K562 (cell line): ENCODE measurements at regions not wholly inside any gene's neighbourhood (a gene's known extent, or its start where the extent isn't known, plus 50 kb on each side); places are given as distances from the start of the nearest gene placed in this dataset.

Source experiments
- ATAC-seq: fragments of 200-7000 bp; cut with Tn5 transposase; 3 replicates; pipeline ENCODE4 v1.9.1; 2020; ENCODE audit warnings: moderate library complexity
- BruUV-seq: library from RNA; stranded (reverse); fragments of 400-500 nt; replicated peaks from 2 replicates; lab custom pipeline; 2021; lab: Mats Ljungman, UMichigan
- CTCF ChIA-PET: fragments of 300-600 bp; formaldehyde crosslinking; extraction: SDS; loops from one replicate; lab custom pipeline; 2021; ENCODE audit warnings: low intra/inter-chr PET ratio; lab: Yijun Ruan, JAX
- POLR2A ChIA-PET: fragments of 300-600, 350-650 bp; sonication (Branson Sonifier 250); formaldehyde crosslinking; extraction: SDS; loops from one replicate; lab custom pipeline; 2021; ENCODE audit warnings: antibody characterized with exemption, inconsistent platforms; lab: Yijun Ruan, JAX
- DNase-seq, 4 experiments: peaks; one replicate each; pipeline versions ENCODE4 v3.0.0 to v3.0.0-alpha.2; 2011 to 2018; ENCODE audit warnings: low spot score in 3 of 4, mixed read lengths in 3 of 4; ENCODE audit errors: extremely low read depth in 1 of 4
- FAIRE-seq: peaks from 2 replicates; lab custom pipeline; 2011; peaks lifted over from hg19 to GRCh38; lab: Jason Lieb, UNC
- H2AFZ ChIP-seq: 2 replicates; pipeline ENCODE4 v1.6.0; 2011; ENCODE audit warnings: low read depth, low read length, control low read depth, inconsistent platforms
- H3K27ac ChIP-seq: fragments of 200-600 bp; 3 replicates; pipeline ENCODE4 v1.8.0; 2011; ENCODE audit warnings: low read depth, mild to moderate bottlenecking, control low read depth, inconsistent platforms, low read length, moderate library complexity, mixed read lengths; ENCODE audit errors: extremely low read depth
- H3K27me3 ChIP-seq, 2 experiments: fragments of 300-600 bp in 1 of 2; 2 replicates in 1 of 2; 3 replicates in 1 of 2; pipeline versions ENCODE4 v1.6.0 to v1.8.0; 2011; ENCODE audit warnings: inconsistent platforms in 2 of 2, low read length in 2 of 2, mild to moderate bottlenecking in 1 of 2, mixed read lengths in 1 of 2, moderate library complexity in 1 of 2; ENCODE audit not compliant: control insufficient read depth in 2 of 2, insufficient read depth in 2 of 2
- H3K36me3 ChIP-seq: fragments of 300-600 bp; 3 replicates; pipeline ENCODE4 v1.8.0; 2011; ENCODE audit warnings: mild to moderate bottlenecking, low read length, inconsistent platforms; ENCODE audit not compliant: control insufficient read depth, insufficient read depth
- H3K4me1 ChIP-seq, 2 experiments: fragments of 200-600 bp in 1 of 2; replicated peaks in 1 of 2; 2 replicates in 1 of 2; 3 replicates in 1 of 2; pipeline versions ENCODE4 v1.5.1 to v1.8.0; 2011; ENCODE audit warnings: inconsistent platforms in 2 of 2, low read length in 2 of 2, mild to moderate bottlenecking in 1 of 2, mixed read lengths in 1 of 2, moderate library complexity in 1 of 2; ENCODE audit not compliant: control insufficient read depth in 2 of 2, insufficient read depth in 2 of 2
- H3K4me2 ChIP-seq: 2 replicates; pipeline ENCODE4 v1.6.1; 2011; ENCODE audit warnings: low read length, control low read depth, inconsistent platforms, mixed read lengths; ENCODE audit not compliant: insufficient read depth
- H3K4me3 ChIP-seq: fragments of 200-600 bp; sonication (generic), shearing (Covaris generic); 2 replicates; pipeline ENCODE4 v1.5.1; 2016; ENCODE audit warnings: control low read depth, inconsistent platforms
- H3K79me2 ChIP-seq: fragments of 200-600 bp; 3 replicates; pipeline ENCODE4 v1.8.0; 2011; ENCODE audit warnings: low read length, inconsistent platforms; ENCODE audit not compliant: control insufficient read depth, insufficient read depth
- H3K9ac ChIP-seq, 2 experiments: 2 replicates each; pipeline versions ENCODE4 v1.6.0 to v1.6.1; 2011; ENCODE audit warnings: low read depth in 2 of 2, low read length in 2 of 2, control low read depth in 1 of 2, inconsistent platforms in 1 of 2, mild to moderate bottlenecking in 1 of 2, mixed read lengths in 1 of 2; ENCODE audit not compliant: insufficient read depth in 1 of 2
- H3K9me1 ChIP-seq: one replicate; pipeline ENCODE4 v1.6.0; 2011; ENCODE audit warnings: inconsistent platforms, mild to moderate bottlenecking, low read length, moderate library complexity; ENCODE audit not compliant: control insufficient read depth, insufficient read depth
- H3K9me3 ChIP-seq: replicated peaks from 2 replicates; pipeline ENCODE4 v1.5.1; 2011; ENCODE audit warnings: low read depth, low read length, inconsistent platforms; ENCODE audit not compliant: control insufficient read depth, insufficient read depth
- H4K20me1 ChIP-seq: replicated peaks from 2 replicates; pipeline ENCODE4 v1.6.1; 2011; ENCODE audit warnings: low read length, inconsistent platforms, mixed read lengths; ENCODE audit not compliant: control insufficient read depth, insufficient read depth
- GABPB2 ChIP-seq: fragments of 250-450 bp; sonication (Bioruptor Pico); conservative IDR thresholded peaks from 2 replicates; pipeline ENCODE4 v1.5.1; 2021; ENCODE audit warnings: mild to moderate bottlenecking
- MTF1 ChIP-seq: fragments of 250-450 bp; sonication (Bioruptor Pico); IDR thresholded peaks from 2 replicates; pipeline ENCODE4 v1.9.0; 2021; ENCODE audit warnings: moderate library complexity, mild to moderate bottlenecking, inconsistent platforms, borderline replicate concordance
- ZKSCAN8 ChIP-seq: fragments of 200-800 bp; sonication (Bioruptor generic); IDR thresholded peaks from 2 replicates; pipeline ENCODE4 v1.6.1; 2016; ENCODE audit warnings: missing genetic modification characterization, missing compliant biosample characterization
- ZNF75A ChIP-seq: fragments of 450-650 bp; formaldehyde crosslinking; IDR thresholded peaks from 2 replicates; pipeline ENCODE4 v1.4.0; 2020; ENCODE audit warnings: mild to moderate bottlenecking
- WGBS: fragments of 100-300 bp; shearing (Covaris generic); methylation state at CpG from one replicate; pipeline ENCODE4 v1.1.6; 2016; ENCODE audit warnings: low coverage, mixed read lengths; ENCODE audit not compliant: insufficient coverage; ENCODE audit errors: missing lambda C conversion rate; 5-methylcytosine and 5-hydroxymethylcytosine counted together
- in situ Hi-C: fragments of 300-500 bp; cut with MboI; formaldehyde crosslinking; loops from 4 replicates; pipeline ENCODE4 v1.15.0; 2018; ENCODE audit warnings: inconsistent platforms, mixed read lengths
- intact Hi-C: fragments of 100-400 bp; cut with micrococcal nuclease; formaldehyde crosslinking; loops from 2 replicates; pipeline ENCODE4 v1.14.2; 2022
- TF ChIP-seq, protein P1 (sequence below): fragments of 450-650 bp; IDR thresholded peaks from 2 replicates; pipeline ENCODE4 v1.6.1; 2014; ENCODE audit warnings: low read depth, mild to moderate bottlenecking, moderate library complexity, borderline replicate concordance
- TF ChIP-seq, protein P2 (sequence below), 3 experiments: IDR thresholded peaks in 2 of 3; conservative IDR thresholded peaks in 1 of 3; 2 replicates each; pipeline ENCODE4 v1.5.1; 2011 to 2012; ENCODE audit warnings: low read length in 3 of 3, mild to moderate bottlenecking in 3 of 3, control low read depth in 2 of 3, improper control_type of control experiment in 1 of 3, inconsistent platforms in 1 of 3, low read depth in 1 of 3, mixed read lengths in 1 of 3, moderate library complexity in 1 of 3; ENCODE audit not compliant: insufficient read depth in 2 of 3
- TF ChIP-seq, protein P3 (sequence below): sonication (generic); formaldehyde crosslinking; IDR thresholded peaks from 2 replicates; pipeline ENCODE4 v1.9.0; 2022; ENCODE audit warnings: mild to moderate bottlenecking, missing genetic modification reagents

DNA sequence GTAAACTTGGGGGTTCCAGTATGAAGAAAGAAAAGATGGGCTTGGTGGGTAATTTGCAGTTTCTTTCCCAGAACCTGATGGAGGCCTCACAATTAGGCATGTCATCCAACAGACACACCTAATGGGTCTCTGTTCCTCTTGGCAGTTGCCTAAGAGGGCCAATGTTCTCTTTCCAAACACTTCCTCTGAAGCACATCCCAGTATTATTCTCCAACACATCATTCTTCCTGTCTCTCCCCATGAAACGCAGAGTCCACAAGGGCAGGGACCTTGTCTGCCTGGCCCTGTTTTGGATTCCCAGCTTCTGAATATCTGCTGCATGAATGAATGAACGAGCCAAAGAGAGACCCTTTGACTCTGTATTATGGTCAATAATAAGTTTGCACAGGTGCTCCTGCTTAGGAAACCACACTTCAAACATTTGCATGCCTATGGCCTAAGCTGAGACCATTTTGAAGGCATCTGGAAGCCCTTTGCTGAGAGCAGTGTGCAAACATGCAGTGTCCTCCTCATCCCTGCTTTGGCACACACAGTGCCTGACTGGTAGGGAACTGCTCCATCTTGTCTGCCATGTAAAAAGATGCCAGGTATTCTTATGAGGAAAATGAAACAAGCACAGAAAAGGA lies 100.9 kb upstream of the CHST15 start (continued):
- TF ChIP-seq, protein P1, sequence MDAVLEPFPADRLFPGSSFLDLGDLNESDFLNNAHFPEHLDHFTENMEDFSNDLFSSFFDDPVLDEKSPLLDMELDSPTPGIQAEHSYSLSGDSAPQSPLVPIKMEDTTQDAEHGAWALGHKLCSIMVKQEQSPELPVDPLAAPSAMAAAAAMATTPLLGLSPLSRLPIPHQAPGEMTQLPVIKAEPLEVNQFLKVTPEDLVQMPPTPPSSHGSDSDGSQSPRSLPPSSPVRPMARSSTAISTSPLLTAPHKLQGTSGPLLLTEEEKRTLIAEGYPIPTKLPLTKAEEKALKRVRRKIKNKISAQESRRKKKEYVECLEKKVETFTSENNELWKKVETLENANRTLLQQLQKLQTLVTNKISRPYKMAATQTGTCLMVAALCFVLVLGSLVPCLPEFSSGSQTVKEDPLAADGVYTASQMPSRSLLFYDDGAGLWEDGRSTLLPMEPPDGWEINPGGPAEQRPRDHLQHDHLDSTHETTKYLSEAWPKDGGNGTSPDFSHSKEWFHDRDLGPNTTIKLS, result no peak
- no peak for TF ChIP-seq GABPB2

DNA sequence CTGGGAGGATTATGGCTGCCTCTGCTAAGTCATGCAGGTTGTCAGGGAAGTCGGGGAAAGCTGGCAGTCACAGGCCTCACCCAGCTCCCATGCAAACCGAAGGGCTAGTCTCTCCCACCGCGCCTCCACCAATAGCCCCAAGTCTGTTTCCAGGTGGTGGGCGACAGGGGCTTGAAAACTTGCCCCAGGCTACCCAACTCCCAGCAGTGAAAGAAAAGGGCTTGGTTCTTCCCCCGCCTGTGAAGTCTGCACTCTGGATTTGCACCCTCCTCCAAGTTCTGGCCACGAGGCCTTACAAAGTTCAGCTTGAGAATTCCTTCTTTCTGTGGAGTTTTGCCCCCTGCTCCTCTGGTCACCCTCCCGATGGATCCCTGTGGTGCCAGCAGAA lies 99.9 kb upstream of the CHST15 start:
- Histone ChIP-seq H3K9ac (no peak overlapping the region), H3K79me2 (no peaks in the 10 kb centered on the region), H3K9me1 (no peaks in the 10 kb centered on the region), H3K27ac (no peak overlapping the region), H2AFZ (no peak overlapping the region), H3K27me3 (peaks cover 0 to 6% of the 10 kb centered on the region in 2 experiments; a peak in 3 of 5 replicates), H3K4me2 (no peak overlapping the region), H3K4me1 (no peaks in the 10 kb centered on the region), H4K20me1 (no peaks in the 10 kb centered on the region), H3K4me3 (no peak overlapping the region), H3K9me3 (no peaks in the 10 kb centered on the region), H3K36me3 (no peaks in the 10 kb centered on the region)
- ChIA-PET CTCF (no interaction called here), POLR2A (no interaction called here)
- 0% methylated on average over 7 of the region's 8 CpGs for WGBS
- intact Hi-C loops (no loop called here), in situ Hi-C loops (no loop called here)
- TF ChIP-seq ZNF75A (no peak), ZKSCAN8 (CRISPR knock-in tag) (no peak), MTF1 (CRISPR knock-in tag) (no peak)
- TF ChIP-seq, protein P2, sequence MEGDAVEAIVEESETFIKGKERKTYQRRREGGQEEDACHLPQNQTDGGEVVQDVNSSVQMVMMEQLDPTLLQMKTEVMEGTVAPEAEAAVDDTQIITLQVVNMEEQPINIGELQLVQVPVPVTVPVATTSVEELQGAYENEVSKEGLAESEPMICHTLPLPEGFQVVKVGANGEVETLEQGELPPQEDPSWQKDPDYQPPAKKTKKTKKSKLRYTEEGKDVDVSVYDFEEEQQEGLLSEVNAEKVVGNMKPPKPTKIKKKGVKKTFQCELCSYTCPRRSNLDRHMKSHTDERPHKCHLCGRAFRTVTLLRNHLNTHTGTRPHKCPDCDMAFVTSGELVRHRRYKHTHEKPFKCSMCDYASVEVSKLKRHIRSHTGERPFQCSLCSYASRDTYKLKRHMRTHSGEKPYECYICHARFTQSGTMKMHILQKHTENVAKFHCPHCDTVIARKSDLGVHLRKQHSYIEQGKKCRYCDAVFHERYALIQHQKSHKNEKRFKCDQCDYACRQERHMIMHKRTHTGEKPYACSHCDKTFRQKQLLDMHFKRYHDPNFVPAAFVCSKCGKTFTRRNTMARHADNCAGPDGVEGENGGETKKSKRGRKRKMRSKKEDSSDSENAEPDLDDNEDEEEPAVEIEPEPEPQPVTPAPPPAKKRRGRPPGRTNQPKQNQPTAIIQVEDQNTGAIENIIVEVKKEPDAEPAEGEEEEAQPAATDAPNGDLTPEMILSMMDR (IDR thresholded peaks at IDR 0.05 in 2 of 3, conservative IDR thresholded peaks at IDR 0.05 in 1 of 3; ENCODE audit: insufficient read depth in 2 of 3, low read depth in 1 of 3, low read length in 3 of 3), result 0 out of 6 replicates have a peak, but pooled peaks of 1 of the 3 experiments have one; percentile 3
- TF ChIP-seq, protein P3, sequence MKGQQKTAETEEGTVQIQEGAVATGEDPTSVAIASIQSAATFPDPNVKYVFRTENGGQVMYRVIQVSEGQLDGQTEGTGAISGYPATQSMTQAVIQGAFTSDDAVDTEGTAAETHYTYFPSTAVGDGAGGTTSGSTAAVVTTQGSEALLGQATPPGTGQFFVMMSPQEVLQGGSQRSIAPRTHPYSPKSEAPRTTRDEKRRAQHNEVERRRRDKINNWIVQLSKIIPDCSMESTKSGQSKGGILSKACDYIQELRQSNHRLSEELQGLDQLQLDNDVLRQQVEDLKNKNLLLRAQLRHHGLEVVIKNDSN, result no peak
- no TSS peak for BruUV-seq
- ATAC-seq (no peak), DNase-seq (no peak), FAIRE-seq (no peak)
